ENCODE measurements at regions not wholly inside any gene's neighbourhood (a gene's known extent, or its start where the extent isn't known, plus 50 kb on each side); places are given as distances from the start of the nearest gene placed in this dataset.

DNA sequence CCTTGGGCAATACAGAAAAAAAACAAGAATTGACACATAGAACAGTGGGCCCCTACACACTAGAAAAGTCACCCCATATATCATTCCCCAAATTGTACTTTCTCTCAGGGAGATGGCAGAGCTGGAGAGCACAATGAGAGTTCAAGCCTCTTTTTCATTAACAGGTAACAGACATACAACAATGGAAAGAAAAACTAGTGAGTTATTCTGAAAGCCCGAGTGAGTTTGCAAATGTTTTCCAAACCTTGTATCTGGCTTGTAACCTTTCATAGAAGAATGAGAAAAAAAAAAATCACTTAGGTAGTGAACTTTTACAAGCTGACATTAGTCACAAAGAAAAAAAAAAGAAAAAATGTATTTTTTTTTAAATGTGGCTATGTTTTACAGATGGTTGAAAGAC lies 349.6 kb downstream of the RPS4Y2 start:
- WGBS, 2 donors (ENCODE audit: low coverage in 1 of 2) = 100% methylated on average over 1 of the region's 1 CpG; no CpG with 5 or more reads in 1 of the 2 donors
- no peak for ATAC-seq
- H3K27me3 ChIP-seq = no peaks in the 10 kb centered on the region
- TF ChIP-seq POLR2A (IDR thresholded peaks at IDR 0.05) = no peak
- TF ChIP-seq, protein P1, sequence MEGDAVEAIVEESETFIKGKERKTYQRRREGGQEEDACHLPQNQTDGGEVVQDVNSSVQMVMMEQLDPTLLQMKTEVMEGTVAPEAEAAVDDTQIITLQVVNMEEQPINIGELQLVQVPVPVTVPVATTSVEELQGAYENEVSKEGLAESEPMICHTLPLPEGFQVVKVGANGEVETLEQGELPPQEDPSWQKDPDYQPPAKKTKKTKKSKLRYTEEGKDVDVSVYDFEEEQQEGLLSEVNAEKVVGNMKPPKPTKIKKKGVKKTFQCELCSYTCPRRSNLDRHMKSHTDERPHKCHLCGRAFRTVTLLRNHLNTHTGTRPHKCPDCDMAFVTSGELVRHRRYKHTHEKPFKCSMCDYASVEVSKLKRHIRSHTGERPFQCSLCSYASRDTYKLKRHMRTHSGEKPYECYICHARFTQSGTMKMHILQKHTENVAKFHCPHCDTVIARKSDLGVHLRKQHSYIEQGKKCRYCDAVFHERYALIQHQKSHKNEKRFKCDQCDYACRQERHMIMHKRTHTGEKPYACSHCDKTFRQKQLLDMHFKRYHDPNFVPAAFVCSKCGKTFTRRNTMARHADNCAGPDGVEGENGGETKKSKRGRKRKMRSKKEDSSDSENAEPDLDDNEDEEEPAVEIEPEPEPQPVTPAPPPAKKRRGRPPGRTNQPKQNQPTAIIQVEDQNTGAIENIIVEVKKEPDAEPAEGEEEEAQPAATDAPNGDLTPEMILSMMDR (IDR thresholded peaks at IDR 0.05) = no peak
- no peak for TF ChIP-seq POLR2AphosphoS5 (IDR thresholded peaks at IDR 0.05)
- TF ChIP-seq EP300 (IDR thresholded peaks at IDR 0.05) = no peak
- H3K36me3 ChIP-seq = no peaks in the 10 kb centered on the region
- no peak overlapping the region for H3K4me3 ChIP-seq
- no peaks in the 10 kb centered on the region for H3K9me3 ChIP-seq
- no peaks in the 10 kb centered on the region for H3K4me1 ChIP-seq
- H3K27ac ChIP-seq = no peak overlapping the region

DNA sequence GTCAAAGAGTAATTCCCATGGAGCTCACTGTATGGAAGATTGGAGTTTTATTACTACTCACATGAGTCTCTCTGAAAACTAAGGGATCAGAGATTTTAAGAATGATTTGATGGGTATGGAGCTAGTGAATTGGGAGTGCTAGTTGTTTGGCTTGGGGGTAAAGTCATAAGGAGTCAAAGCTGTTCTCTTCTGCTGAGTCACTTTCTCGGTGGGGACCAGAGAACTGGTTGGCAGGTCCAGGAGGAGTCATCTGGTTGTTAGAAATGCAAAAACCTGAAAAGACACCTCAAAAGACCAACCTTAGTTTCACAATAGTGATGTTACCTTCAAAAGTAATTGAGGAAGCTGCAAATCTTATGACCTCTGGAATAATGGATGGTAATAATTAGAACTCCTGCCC lies 355.4 kb downstream of the RPS4Y2 start:
- H3K4me3 ChIP-seq = no peak overlapping the region
- no peaks in the 10 kb centered on the region for H3K27me3 ChIP-seq
- no peak for TF ChIP-seq POLR2A (IDR thresholded peaks at IDR 0.05)
- no peak for TF ChIP-seq POLR2AphosphoS5 (IDR thresholded peaks at IDR 0.05)
- TF ChIP-seq EP300 (IDR thresholded peaks at IDR 0.05) = no peak
- TF ChIP-seq, protein P1 (IDR thresholded peaks at IDR 0.05) = no peak
- no peaks in the 10 kb centered on the region for H3K9me3 ChIP-seq
- no peak for ATAC-seq
- H3K27ac ChIP-seq = no peak overlapping the region
- H3K36me3 ChIP-seq = no peaks in the 10 kb centered on the region
- WGBS, 2 donors (ENCODE audit: low coverage in 1 of 2) = 43% methylated on average over 1 of the region's 1 CpG; no CpG with 5 or more reads in 1 of the 2 donors
- H3K4me1 ChIP-seq = no peaks in the 10 kb centered on the region

DNA sequence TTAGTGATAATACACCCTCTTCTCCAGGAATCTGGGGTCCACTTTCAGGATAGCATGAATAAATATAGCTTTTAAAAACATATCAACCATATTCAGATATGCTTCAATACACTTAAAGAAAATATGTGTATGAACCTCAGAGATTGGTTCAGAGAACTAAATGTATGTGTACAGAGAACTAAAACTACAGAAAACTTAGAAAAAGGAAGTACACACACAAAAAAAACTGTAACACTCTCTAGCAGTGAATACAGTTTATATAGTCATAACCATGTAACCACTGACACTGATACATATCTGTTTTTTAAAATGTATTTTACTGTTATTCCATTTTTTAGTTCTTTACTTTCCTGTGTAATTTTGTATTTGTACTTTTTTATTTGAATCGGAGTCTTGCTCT lies 365.2 kb downstream of the RPS4Y2 start:
- Histone ChIP-seq H3K4me1 (no peaks in the 10 kb centered on the region), H3K27ac (no peak overlapping the region), H3K36me3 (no peaks in the 10 kb centered on the region), H3K4me3 (no peak overlapping the region), H3K9me3 (no peaks in the 10 kb centered on the region), H3K27me3 (no peaks in the 10 kb centered on the region)
- no peak for TF ChIP-seq EP300 (IDR thresholded peaks at IDR 0.05)
- TF ChIP-seq, protein P1 (IDR thresholded peaks at IDR 0.05) = no peak
- TF ChIP-seq POLR2A (IDR thresholded peaks at IDR 0.05) = no peak
- TF ChIP-seq POLR2AphosphoS5 (IDR thresholded peaks at IDR 0.05) = no peak
- WGBS, 2 donors (ENCODE audit: low coverage in 1 of 2) = 83% methylated on average over 1 of the region's 1 CpG; no CpG with 5 or more reads in 1 of the 2 donors
- ATAC-seq = no peak

DNA sequence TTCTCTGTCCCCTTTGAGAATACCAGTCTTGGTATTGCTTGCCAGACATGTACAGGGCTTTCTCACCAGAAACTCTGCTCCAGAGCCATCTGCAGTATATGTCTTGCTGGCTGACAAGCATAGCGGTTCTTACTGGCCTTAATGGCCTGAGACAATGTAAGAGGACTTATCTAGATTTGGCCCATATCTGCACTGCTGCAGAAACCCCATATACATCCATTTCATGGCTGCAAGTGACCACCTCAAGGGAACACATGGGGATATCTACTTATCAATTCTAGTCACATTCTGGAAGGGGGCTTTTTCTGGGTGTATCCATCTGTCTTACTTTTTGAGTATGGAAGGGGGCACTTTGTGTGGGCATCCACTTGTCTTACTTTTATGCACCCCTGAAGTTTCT lies 375.5 kb upstream of the RBMY1B start:
- 86% methylated on average over 1 of the region's 1 CpG; no CpG with 5 or more reads in 1 of the 2 donors for WGBS, 2 donors (ENCODE audit: low coverage in 1 of 2)
- TF ChIP-seq EP300 (IDR thresholded peaks at IDR 0.05) = no peak
- no peak for TF ChIP-seq POLR2A (IDR thresholded peaks at IDR 0.05)
- TF ChIP-seq, protein P1 (IDR thresholded peaks at IDR 0.05) = no peak
- no peak for TF ChIP-seq POLR2AphosphoS5 (IDR thresholded peaks at IDR 0.05)
- H3K4me3 ChIP-seq = no peak overlapping the region
- H3K9me3 ChIP-seq = no peaks in the 10 kb centered on the region
- H3K4me1 ChIP-seq = no peaks in the 10 kb centered on the region
- no peak for ATAC-seq
- H3K36me3 ChIP-seq = no peaks in the 10 kb centered on the region
- no peaks in the 10 kb centered on the region for H3K27me3 ChIP-seq
- no peak overlapping the region for H3K27ac ChIP-seq

DNA sequence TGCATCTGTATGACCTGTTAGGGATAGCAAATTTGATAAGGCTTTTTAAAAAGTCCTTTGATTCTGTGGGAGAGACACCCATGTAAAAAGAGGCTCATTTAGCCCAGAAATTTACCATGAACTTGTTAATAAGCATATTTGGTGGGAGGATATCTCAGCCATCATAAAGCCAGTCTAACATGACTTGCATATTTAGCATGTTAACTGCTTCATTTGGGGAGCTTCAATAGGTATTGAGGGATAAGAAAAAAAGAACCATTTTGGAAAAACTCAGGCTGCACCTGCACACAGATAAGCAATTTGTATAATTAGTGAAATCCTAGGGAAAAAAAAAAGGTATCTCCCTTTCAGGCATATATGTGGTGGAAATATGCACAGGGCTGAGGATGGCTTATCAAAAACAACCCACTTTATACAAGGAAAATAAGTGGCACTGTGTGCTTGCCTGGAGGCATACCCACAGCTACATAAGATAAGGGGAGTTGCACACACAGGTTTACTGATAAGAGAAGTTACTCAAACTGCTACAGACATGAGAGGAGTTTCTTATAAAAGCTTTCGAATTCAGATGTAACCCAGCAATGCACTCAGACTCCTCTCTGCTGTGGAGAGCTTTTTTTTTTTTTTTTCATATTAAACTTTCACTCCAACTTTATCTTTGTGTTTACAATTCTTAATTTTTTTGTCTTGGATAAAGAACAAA lies 372.9 kb upstream of the RBMY1B start:
- no peak for TF ChIP-seq POLR2AphosphoS5 (IDR thresholded peaks at IDR 0.05)
- TF ChIP-seq, protein P1 (IDR thresholded peaks at IDR 0.05) = no peak
- TF ChIP-seq EP300 (IDR thresholded peaks at IDR 0.05) = no peak
- TF ChIP-seq POLR2A (IDR thresholded peaks at IDR 0.05) = no peak
- Histone ChIP-seq H3K27me3 (no peaks in the 10 kb centered on the region), H3K9me3 (no peaks in the 10 kb centered on the region), H3K27ac (no peak overlapping the region), H3K4me3 (no peak overlapping the region), H3K36me3 (no peaks in the 10 kb centered on the region), H3K4me1 (no peaks in the 10 kb centered on the region)
- WGBS, 2 donors (ENCODE audit: low coverage in 1 of 2) = 14% methylated on average over 1 of the region's 1 CpG; no CpG with 5 or more reads in 1 of the 2 donors
- no peak for ATAC-seq
